ENCODE measurements at regions not wholly inside any gene's neighbourhood (a gene's known extent, or its start where the extent isn't known, plus 50 kb on each side); places are given as distances from the start of the nearest gene placed in this dataset.

- DNase-seq (ENCODE audit: extremely low spot score) = no peak
- POLR2A ChIA-PET = no interaction called here
- no peak for TF ChIP-seq CTCF (IDR thresholded peaks at IDR 0.05; ENCODE audit: control extremely low read depth, extremely low read depth, low read depth, missing control alignments)
- CTCF ChIA-PET = no interaction called here
These were observed 549.1 kb downstream of the INSC start for GRCh38 chr11:15663777-15664218.

GRCh38 chr11:15665368-15665871 lies 550.7 kb downstream of the INSC start:
- CTCF ChIA-PET = interaction anchor here (1.8 kb wide), 1 partner anchor 15 kb away, joined by 8 read pairs; no protein-coding TSS in a partner anchor
- TF ChIP-seq CTCF (IDR thresholded peaks at IDR 0.05; ENCODE audit: control extremely low read depth, extremely low read depth, low read depth, missing control alignments) = no peak
- POLR2A ChIA-PET = no interaction called here
- no peak for DNase-seq (ENCODE audit: extremely low spot score)

GRCh38 chr11:15667127-15667725 lies 552.5 kb downstream of the INSC start:
- no peak for DNase-seq (ENCODE audit: extremely low spot score)
- ChIA-PET POLR2A (no interaction called here), CTCF (interaction anchor here (1.2 to 1.8 kb wide), 2 partner anchors 9 to 17 kb away, joined by 3 to 8 read pairs; no protein-coding TSS in a partner anchor)
- no peak for TF ChIP-seq CTCF (IDR thresholded peaks at IDR 0.05; ENCODE audit: control extremely low read depth, extremely low read depth, low read depth, missing control alignments)

GRCh38 chr11:15668718-15669117 lies 554.0 kb downstream of the INSC start:
- no peak for TF ChIP-seq CTCF (IDR thresholded peaks at IDR 0.05; ENCODE audit: control extremely low read depth, extremely low read depth, low read depth, missing control alignments)
- DNase-seq (ENCODE audit: extremely low spot score) = no peak
- ChIA-PET POLR2A (no interaction called here), CTCF (interaction anchor here (1.0 kb wide), 1 partner anchor 19 kb away, joined by 3 read pairs; no protein-coding TSS in a partner anchor)

- POLR2A ChIA-PET = no interaction called here
- DNase-seq (ENCODE audit: extremely low spot score) = no peak
- CTCF ChIA-PET = no interaction called here
- TF ChIP-seq CTCF (IDR thresholded peaks at IDR 0.05; ENCODE audit: control extremely low read depth, extremely low read depth, low read depth, missing control alignments) = no peak
These were observed 555.9 kb downstream of the INSC start for GRCh38 chr11:15670520-15671070.

- ChIA-PET CTCF (no interaction called here), POLR2A (no interaction called here)
- no peak for TF ChIP-seq CTCF (IDR thresholded peaks at IDR 0.05; ENCODE audit: control extremely low read depth, extremely low read depth, low read depth, missing control alignments)
- DNase-seq (ENCODE audit: extremely low spot score) = no peak
These were observed 556.5 kb downstream of the INSC start for GRCh38 chr11:15671216-15671615.
